ENCODE measurements at regions not wholly inside any gene's neighbourhood (a gene's known extent, or its start where the extent isn't known, plus 50 kb on each side); places are given as distances from the start of the nearest gene placed in this dataset.
A peak's percentile ranks its signal among the peaks of the same experiment; 100 is the strongest.
"Not testable (repeated sequence)": the region's sequence is repeated elsewhere in the genome, so short reads cannot be mapped to it uniquely, and the experiment has no call there.

- no peak for DNase-seq
These were observed 244.7 kb upstream of the BTBD3 start for GRCh38 chr20:11672959-11673358.

GRCh38 chr20:11675920-11676629, 241.6 kb upstream of the BTBD3 start:
- no peak for DNase-seq

GRCh38 chr20:11676630-11677287, 240.9 kb upstream of the BTBD3 start:
- DNase-seq = peak; percentile 31

GRCh38 chr20:11677428-11677827, 240.3 kb upstream of the BTBD3 start:
- no peak for DNase-seq

- no peak for DNase-seq
These were observed 239.9 kb upstream of the BTBD3 start for GRCh38 chr20:11677836-11678235.

GRCh38 chr20:11682285-11682684, 235.4 kb upstream of the BTBD3 start:
- no peak for DNase-seq

GRCh38 chr20:11686195-11686594, 231.5 kb upstream of the BTBD3 start:
- no peak for DNase-seq

GRCh38 chr20:11686820-11687543, 230.7 kb upstream of the BTBD3 start:
- DNase-seq = no peak

- DNase-seq = no peak
These were observed 230.0 kb upstream of the BTBD3 start for GRCh38 chr20:11687546-11688292.

GRCh38 chr20:11689262-11689661, 228.4 kb upstream of the BTBD3 start:
- no peak for DNase-seq

- no peak for DNase-seq
These were observed 225.9 kb upstream of the BTBD3 start for GRCh38 chr20:11691766-11692165.

- DNase-seq = no peak
These were observed 225.1 kb upstream of the BTBD3 start for GRCh38 chr20:11692567-11692966.

GRCh38 chr20:11694467-11694866, 223.2 kb upstream of the BTBD3 start:
- no peak for DNase-seq

- DNase-seq = no peak
These were observed 220.6 kb upstream of the BTBD3 start for GRCh38 chr20:11697055-11697454.

GRCh38 chr20:11697646-11698045, 220.0 kb upstream of the BTBD3 start:
- no peak for DNase-seq

- no peak for DNase-seq
These were observed 219.6 kb upstream of the BTBD3 start for GRCh38 chr20:11698124-11698523.

GRCh38 chr20:11700831-11701230, 216.9 kb upstream of the BTBD3 start:
- DNase-seq = peak; percentile 48

GRCh38 chr20:11702721-11703518, 214.8 kb upstream of the BTBD3 start:
- DNase-seq = no peak

GRCh38 chr20:11705512-11705911, 212.2 kb upstream of the BTBD3 start:
- DNase-seq = no peak

GRCh38 chr20:11708223-11708622, 209.5 kb upstream of the BTBD3 start:
- not testable (repeated sequence) for DNase-seq

- no peak for DNase-seq
These were observed 206.5 kb upstream of the BTBD3 start for GRCh38 chr20:11711214-11711613.

- no peak for DNase-seq
These were observed 205.0 kb upstream of the BTBD3 start for GRCh38 chr20:11712639-11713160.
